H1 (cell line): ENCODE measurements at regions not wholly inside any gene's neighbourhood (a gene's known extent, or its start where the extent isn't known, plus 50 kb on each side); places are given as distances from the start of the nearest gene placed in this dataset.

ENCODE experiments used
- CBX5 ChIP-seq: fragments of 300-800, 300-1000 bp; sonication (generic); IDR thresholded peaks from 2 replicates; pipeline ENCODE4 v1.7.1; 2016; ENCODE audit warnings: antibody characterized with exemption, low read length, low read depth
- CTCF ChIP-seq, 3 experiments: IDR thresholded peaks; 1 replicate in 2 of 3; 2 replicates in 1 of 3; pipeline versions ENCODE4 v1.5.1 to v1.6.1; 2011; ENCODE audit warnings: low read length in 3 of 3, mild to moderate bottlenecking in 3 of 3, inconsistent platforms in 2 of 3, low read depth in 1 of 3, moderate library complexity in 1 of 3; ENCODE audit not compliant: insufficient read depth in 1 of 3; ENCODE audit errors: control extremely low read depth in 1 of 3
- NRF1 ChIP-seq: IDR thresholded peaks from 2 replicates; pipeline ENCODE4 v1.6.1; 2011; ENCODE audit warnings: mild to moderate bottlenecking, low read depth, low read length, improper control_type of control experiment
- SIRT6 ChIP-seq: IDR thresholded peaks from one replicate; pipeline ENCODE4 v1.7.1; 2012; ENCODE audit warnings: low read length, inconsistent platforms
- SP1 ChIP-seq: IDR thresholded peaks from 2 replicates; pipeline ENCODE4 v1.6.1; 2011; ENCODE audit warnings: low read depth, low read length
- SRF ChIP-seq: IDR thresholded peaks from 2 replicates; pipeline ENCODE4 v1.6.1; 2011; ENCODE audit warnings: mild to moderate bottlenecking, low read depth, low read length, moderate library complexity
- ZNF274 ChIP-seq: IDR thresholded peaks from 2 replicates; pipeline ENCODE4 v1.7.0; 2012; ENCODE audit warnings: low read length, borderline replicate concordance; ENCODE audit errors: extremely low read depth

GRCh38 chr6:165191461-165191860, 117.9 kb downstream of the C6orf118 start:
- TF ChIP-seq ZNF274 (no peak), NRF1 (no peak), CTCF (IDR thresholded peaks at IDR 0.05; ENCODE audit: control extremely low read depth in 1 of 3, insufficient read depth in 1 of 3, low read depth in 1 of 3, low read length in 3 of 3) (no peak), CBX5 (no peak), SIRT6 (no peak), SP1 (no peak), SRF (no peak)
